ENCODE measurements at regions not wholly inside any gene's neighbourhood (a gene's known extent, or its start where the extent isn't known, plus 50 kb on each side); places are given as distances from the start of the nearest gene placed in this dataset.

DNA sequence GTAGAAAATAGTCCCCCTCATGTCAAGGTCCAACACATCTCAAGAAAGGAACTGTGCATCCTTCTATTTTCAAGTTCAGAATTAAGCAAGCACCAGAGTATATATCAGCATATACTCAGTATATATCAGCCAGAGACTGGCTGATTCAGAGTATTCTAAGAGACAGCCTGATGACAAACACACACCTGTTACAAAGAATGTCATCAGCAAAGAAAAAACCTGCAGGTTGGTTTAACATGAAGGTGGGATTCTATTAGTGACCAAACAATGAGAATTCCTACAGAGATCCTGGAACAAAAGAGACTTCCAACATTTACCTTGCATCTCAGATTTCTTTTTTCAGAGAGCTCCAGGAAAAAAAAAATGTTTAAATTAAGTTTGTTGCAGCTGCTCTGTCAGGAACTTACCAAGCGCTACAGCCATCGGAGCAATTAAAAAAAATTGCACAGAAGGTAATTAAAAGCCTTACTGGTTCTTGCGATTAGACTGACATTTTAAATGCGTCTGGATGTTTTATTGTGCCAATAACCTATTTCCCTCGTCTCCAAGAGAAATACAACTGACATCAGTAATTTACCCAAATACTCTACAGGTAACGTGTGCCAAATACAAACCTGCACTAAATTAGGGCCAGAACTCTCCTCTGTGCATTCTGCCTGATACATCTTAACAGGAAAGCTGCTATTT, 218.1 kb downstream of the HNMT start:
- TF ChIP-seq, protein P1, sequence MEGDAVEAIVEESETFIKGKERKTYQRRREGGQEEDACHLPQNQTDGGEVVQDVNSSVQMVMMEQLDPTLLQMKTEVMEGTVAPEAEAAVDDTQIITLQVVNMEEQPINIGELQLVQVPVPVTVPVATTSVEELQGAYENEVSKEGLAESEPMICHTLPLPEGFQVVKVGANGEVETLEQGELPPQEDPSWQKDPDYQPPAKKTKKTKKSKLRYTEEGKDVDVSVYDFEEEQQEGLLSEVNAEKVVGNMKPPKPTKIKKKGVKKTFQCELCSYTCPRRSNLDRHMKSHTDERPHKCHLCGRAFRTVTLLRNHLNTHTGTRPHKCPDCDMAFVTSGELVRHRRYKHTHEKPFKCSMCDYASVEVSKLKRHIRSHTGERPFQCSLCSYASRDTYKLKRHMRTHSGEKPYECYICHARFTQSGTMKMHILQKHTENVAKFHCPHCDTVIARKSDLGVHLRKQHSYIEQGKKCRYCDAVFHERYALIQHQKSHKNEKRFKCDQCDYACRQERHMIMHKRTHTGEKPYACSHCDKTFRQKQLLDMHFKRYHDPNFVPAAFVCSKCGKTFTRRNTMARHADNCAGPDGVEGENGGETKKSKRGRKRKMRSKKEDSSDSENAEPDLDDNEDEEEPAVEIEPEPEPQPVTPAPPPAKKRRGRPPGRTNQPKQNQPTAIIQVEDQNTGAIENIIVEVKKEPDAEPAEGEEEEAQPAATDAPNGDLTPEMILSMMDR (IDR thresholded peaks at IDR 0.05; ENCODE audit: low read depth, low read length), result no peak
- H3K4me3 ChIP-seq (ENCODE audit: low read depth, low read length), result no peak overlapping the region
- CTCF ChIA-PET, result interaction anchor here (1.7 kb wide), 1 partner anchor 192 kb away, joined by 6 read pairs; no protein-coding TSS in a partner anchor
- POLR2A ChIA-PET, result no interaction called here
- no peaks in the 10 kb centered on the region for H3K9me3 ChIP-seq (ENCODE audit: control insufficient read depth, insufficient read depth, low read length)
- peaks cover 2% of the 10 kb centered on the region for H3K27me3 ChIP-seq (ENCODE audit: control insufficient read depth, insufficient read depth, low read length)
- no peak overlapping the region for H3K27ac ChIP-seq (ENCODE audit: low read depth, low read length)
- no peak for DNase-seq (ENCODE audit: low read depth, low spot score)

DNA sequence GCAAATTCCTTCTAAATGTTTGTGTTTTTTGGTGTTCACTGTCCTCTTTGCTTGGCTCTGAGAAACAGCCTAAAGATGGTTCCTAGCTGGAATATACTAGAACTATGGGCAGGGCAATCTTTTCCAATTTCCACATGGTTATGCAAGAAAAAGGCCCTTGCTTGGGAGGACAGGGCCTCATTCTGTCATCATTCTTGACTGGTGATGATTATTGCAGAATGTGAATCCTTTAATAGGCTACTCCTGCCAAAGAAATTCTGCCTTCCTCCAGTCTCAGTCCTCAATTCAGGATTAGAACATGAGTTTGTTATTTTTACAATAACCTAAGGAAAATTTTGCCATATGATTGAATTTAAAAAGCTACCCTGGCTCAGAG, 218.7 kb downstream of the HNMT start:
- Histone ChIP-seq H3K27me3 (ENCODE audit: control insufficient read depth, insufficient read depth, low read length) (peaks cover 2% of the 10 kb centered on the region), H3K27ac (ENCODE audit: low read depth, low read length) (no peak overlapping the region), H3K4me3 (ENCODE audit: low read depth, low read length) (no peak overlapping the region), H3K9me3 (ENCODE audit: control insufficient read depth, insufficient read depth, low read length) (no peaks in the 10 kb centered on the region)
- DNase-seq (ENCODE audit: low read depth, low spot score), result no peak
- POLR2A ChIA-PET, result no interaction called here
- CTCF ChIA-PET, result interaction anchor here (1.7 kb wide), 1 partner anchor 192 kb away, joined by 6 read pairs; no protein-coding TSS in a partner anchor
- TF ChIP-seq, protein P1 (IDR thresholded peaks at IDR 0.05; ENCODE audit: low read depth, low read length), result no peak

DNA sequence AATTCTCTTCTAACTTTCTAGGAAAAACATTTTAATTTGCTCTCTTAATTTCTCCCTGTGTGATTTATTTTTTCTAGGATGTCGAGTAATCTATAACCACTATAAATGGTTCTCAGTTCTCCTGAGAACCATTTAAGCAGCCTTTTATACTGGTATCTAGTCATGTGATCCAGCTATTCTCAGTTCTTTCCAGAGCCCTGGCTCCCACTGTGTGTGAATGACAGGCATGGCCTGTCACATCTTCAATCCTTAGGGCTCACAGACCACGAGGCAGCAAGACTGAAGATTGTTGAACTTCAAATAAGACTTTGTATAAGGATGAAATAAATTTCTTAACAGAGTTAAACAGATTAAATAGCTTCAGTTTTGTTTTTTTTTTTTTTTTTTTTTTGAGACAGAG, 219.4 kb downstream of the HNMT start:
- no peaks in the 10 kb centered on the region for H3K9me3 ChIP-seq (ENCODE audit: control insufficient read depth, insufficient read depth, low read length)
- POLR2A ChIA-PET, result no interaction called here
- TF ChIP-seq, protein P1 (IDR thresholded peaks at IDR 0.05; ENCODE audit: low read depth, low read length), result no peak
- CTCF ChIA-PET, result interaction anchor here (0.6 to 1.7 kb wide), 3 partner anchors 172 to 191 kb away, joined by 3 to 6 read pairs (median 4); no protein-coding TSS in a partner anchor
- DNase-seq (ENCODE audit: low read depth, low spot score), result no peak
- no peak overlapping the region for H3K4me3 ChIP-seq (ENCODE audit: low read depth, low read length)
- no peak overlapping the region for H3K27ac ChIP-seq (ENCODE audit: low read depth, low read length)
- peaks cover 2% of the 10 kb centered on the region for H3K27me3 ChIP-seq (ENCODE audit: control insufficient read depth, insufficient read depth, low read length)

DNA sequence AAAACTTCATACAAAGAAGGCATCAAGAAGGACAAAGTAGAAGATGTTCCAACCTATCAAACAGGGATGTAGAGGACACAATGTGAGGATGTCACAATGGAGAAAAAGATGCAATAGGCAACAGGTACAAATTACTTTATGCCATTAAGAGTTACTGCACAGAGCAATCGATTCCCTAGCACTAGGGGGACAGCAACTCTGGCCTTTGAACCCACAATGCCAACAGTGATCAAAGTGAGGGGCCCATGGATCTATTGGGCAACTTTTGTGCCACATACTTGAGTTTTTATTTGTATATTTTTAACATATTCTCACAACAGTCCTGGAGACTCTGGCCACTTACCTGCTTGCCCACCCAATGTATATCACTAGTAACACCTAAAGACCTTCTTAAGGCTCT, 220.2 kb downstream of the HNMT start:
- ChIA-PET POLR2A (no interaction called here), CTCF (interaction anchor here (1.7 kb wide), 1 partner anchor 190 kb away, joined by 6 read pairs; no protein-coding TSS in a partner anchor)
- H3K9me3 ChIP-seq (ENCODE audit: control insufficient read depth, insufficient read depth, low read length), result no peaks in the 10 kb centered on the region
- DNase-seq (ENCODE audit: low read depth, low spot score), result no peak
- H3K27ac ChIP-seq (ENCODE audit: low read depth, low read length), result no peak overlapping the region
- H3K27me3 ChIP-seq (ENCODE audit: control insufficient read depth, insufficient read depth, low read length), result peaks cover 2% of the 10 kb centered on the region
- TF ChIP-seq, protein P1 (IDR thresholded peaks at IDR 0.05; ENCODE audit: low read depth, low read length), result no peak
- no peak overlapping the region for H3K4me3 ChIP-seq (ENCODE audit: low read depth, low read length)

DNA sequence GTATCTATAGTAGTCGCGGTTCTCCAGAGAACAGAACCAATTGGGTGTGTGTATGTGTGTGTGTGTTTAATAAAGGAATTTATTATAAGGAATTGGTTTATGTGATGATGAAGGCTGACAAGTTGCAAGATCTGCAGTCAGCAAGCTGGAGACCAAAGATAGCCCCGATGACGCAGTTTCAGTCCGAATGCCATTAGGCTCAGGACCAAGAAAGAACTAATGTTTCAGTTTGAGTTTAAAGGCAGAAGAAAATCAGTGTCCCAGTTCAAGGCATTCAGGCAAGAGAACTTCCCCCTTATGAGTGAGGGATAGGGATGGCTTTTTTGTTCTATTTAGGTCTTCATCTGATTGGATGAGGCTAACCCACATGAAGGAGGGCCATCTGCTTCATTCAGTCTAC, 221.6 kb downstream of the HNMT start:
- Histone ChIP-seq H3K27ac (ENCODE audit: low read depth, low read length) (no peak overlapping the region), H3K4me3 (ENCODE audit: low read depth, low read length) (no peak overlapping the region), H3K9me3 (ENCODE audit: control insufficient read depth, insufficient read depth, low read length) (no peaks in the 10 kb centered on the region), H3K27me3 (ENCODE audit: control insufficient read depth, insufficient read depth, low read length) (peaks cover 2% of the 10 kb centered on the region)
- POLR2A ChIA-PET, result no interaction called here
- no peak for DNase-seq (ENCODE audit: low read depth, low spot score)
- TF ChIP-seq, protein P1 (IDR thresholded peaks at IDR 0.05; ENCODE audit: low read depth, low read length), result no peak
- CTCF ChIA-PET, result no interaction called here
